HUES48 (cell line): ENCODE measurements at regions not wholly inside any gene's neighbourhood (a gene's known extent, or its start where the extent isn't known, plus 50 kb on each side); places are given as distances from the start of the nearest gene placed in this dataset.

Source experiments
- H3K27ac ChIP-seq: one replicate; pipeline ENCODE4 v1.7.0; 2013; ENCODE audit warnings: low read depth, low read length, inconsistent platforms
- H3K27me3 ChIP-seq: 2 replicates; pipeline ENCODE4 v1.6.1; 2013; ENCODE audit warnings: mild to moderate bottlenecking, low read length; ENCODE audit not compliant: control insufficient read depth, insufficient read depth
- H3K36me3 ChIP-seq: 2 replicates; pipeline ENCODE4 v1.6.1; 2013; ENCODE audit warnings: low read length; ENCODE audit not compliant: control insufficient read depth, insufficient read depth
- H3K4me1 ChIP-seq: 2 replicates; pipeline ENCODE4 v1.6.1; 2013; ENCODE audit warnings: mild to moderate bottlenecking, low read length; ENCODE audit not compliant: control insufficient read depth, insufficient read depth
- H3K4me3 ChIP-seq: 2 replicates; pipeline ENCODE4 v1.5.1; 2013; ENCODE audit warnings: mild to moderate bottlenecking, low read depth, low read length
- H3K9ac ChIP-seq: 2 replicates; pipeline ENCODE4 v1.6.1; 2013; ENCODE audit warnings: mild to moderate bottlenecking, low read depth, low read length, moderate library complexity
- H3K9me3 ChIP-seq: 2 replicates; pipeline ENCODE4 v1.6.1; 2013; ENCODE audit warnings: low read length; ENCODE audit not compliant: control insufficient read depth, insufficient read depth

DNA sequence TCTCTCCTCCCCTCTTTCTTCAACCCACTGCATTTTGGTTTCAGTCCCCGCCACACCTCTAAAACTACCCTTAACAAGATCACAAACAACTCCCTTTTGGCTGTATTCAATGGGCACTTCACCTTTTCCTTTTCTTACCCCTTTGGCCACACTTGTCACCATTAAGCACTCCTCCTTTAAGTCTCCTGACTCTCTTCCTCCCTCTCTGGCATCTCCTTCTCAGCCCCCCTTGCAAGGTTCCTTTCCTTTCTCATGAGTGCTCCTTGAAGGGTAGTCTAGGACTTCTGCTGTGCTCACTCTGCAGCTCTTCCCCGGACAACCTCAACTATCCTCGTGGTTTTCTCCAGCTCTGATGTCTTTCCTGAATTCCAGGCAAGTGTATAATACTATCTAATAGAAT lies 103.7 kb downstream of the RPL22L1 start:
- Histone ChIP-seq H3K27ac (no peak overlapping the region), H3K36me3 (no peaks in the 10 kb centered on the region), H3K27me3 (no peaks in the 10 kb centered on the region), H3K9ac (no peak overlapping the region), H3K4me3 (no peak overlapping the region), H3K4me1 (peaks cover 7% of the 10 kb centered on the region), H3K9me3 (no peaks in the 10 kb centered on the region)

DNA sequence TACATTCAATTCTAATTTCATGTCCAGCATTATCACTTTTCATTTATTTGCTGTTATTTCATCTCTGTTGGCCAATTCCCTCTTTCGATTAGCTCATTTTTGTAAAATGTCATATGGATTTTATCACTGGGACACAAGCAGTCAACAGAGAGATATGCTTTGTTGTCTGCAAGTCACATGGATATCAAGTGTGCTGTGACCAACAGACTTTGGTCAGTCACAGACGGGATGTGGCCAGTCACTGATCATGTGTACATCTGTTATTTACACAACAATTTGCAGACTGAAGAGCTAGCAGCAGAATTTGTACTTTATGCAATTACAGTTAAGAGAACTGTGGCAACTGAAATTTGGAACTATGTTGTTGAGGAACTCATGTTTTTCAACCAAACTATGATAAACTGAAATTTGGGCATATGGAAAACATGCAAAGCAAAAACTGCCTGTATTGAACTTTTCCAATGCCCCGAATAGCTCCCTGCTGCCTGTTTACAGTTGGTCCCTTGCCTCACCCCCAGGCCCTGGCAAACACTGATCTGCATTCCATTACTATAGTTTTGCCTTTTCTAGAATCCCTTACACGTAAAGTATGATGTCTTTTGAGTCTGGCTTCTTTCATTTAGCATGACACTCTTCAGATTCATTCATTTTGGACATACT lies 104.4 kb downstream of the RPL22L1 start:
- H3K27ac ChIP-seq, result no peak overlapping the region
- peaks cover 7% of the 10 kb centered on the region for H3K4me1 ChIP-seq
- no peaks in the 10 kb centered on the region for H3K36me3 ChIP-seq
- H3K27me3 ChIP-seq, result no peaks in the 10 kb centered on the region
- no peak overlapping the region for H3K4me3 ChIP-seq
- H3K9me3 ChIP-seq, result no peaks in the 10 kb centered on the region
- H3K9ac ChIP-seq, result no peak overlapping the region

DNA sequence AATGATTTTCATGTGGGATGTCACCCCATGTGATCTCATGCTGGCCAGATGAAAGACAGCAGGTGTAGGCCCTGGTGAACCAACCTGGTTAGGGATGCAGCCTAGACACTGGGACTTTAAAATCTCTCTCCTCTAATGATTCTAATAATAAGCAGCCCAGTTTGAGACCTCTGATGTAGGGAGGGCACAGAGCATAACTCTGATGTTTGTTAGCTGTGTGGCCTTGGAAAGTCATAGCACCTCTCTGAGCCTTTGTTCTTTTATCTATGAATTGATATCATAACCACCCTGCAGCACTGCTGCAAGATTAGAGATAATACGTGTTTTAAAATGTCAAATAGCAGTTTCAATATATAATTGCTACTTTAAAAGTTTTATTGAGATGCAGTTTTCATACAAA lies 106.0 kb downstream of the RPL22L1 start:
- no peaks in the 10 kb centered on the region for H3K9me3 ChIP-seq
- H3K4me3 ChIP-seq, result no peak overlapping the region
- peaks cover 7% of the 10 kb centered on the region for H3K4me1 ChIP-seq
- no peak overlapping the region for H3K27ac ChIP-seq
- H3K36me3 ChIP-seq, result no peaks in the 10 kb centered on the region
- H3K9ac ChIP-seq, result no peak overlapping the region
- H3K27me3 ChIP-seq, result no peaks in the 10 kb centered on the region

DNA sequence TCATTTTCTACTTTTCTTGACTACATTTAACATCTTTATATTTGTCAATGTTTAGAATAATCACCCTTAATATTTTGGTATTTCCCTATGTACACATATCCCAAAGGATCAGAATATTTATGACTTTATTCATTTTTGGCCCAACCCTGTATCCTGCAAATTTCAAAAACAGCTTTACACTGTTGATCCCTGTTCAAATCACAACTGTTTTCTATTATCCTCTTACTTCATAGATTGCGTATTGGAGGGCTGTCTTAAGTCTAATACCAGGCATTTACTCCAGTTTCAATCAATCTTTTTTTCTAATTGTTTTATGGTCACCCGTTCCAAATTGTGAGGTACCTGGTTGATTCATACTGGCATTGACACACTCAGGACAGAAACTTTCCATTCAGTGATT lies 107.9 kb downstream of the RPL22L1 start:
- Histone ChIP-seq H3K4me1 (no peaks in the 10 kb centered on the region), H3K27me3 (no peaks in the 10 kb centered on the region), H3K9ac (no peak overlapping the region), H3K36me3 (no peaks in the 10 kb centered on the region), H3K9me3 (no peaks in the 10 kb centered on the region), H3K4me3 (no peak overlapping the region), H3K27ac (no peak overlapping the region)

DNA sequence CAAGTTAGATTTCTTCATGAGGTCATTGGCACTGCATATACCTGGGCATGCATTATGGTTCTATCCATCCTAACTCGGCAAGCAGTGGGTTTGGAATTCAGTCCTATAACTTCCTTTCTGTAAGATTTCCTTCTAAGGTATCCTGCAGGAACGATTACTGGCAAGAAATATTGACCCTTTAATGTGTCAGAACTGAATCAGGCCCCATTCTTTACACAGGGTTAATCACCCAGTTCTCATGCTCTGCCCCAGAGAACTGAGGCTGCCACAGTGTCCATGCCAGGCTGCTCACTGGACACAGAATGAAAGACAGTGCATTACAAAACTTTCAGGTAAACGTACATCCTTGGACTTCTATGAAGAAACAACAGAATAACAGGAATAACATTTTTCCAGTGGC lies 108.9 kb downstream of the RPL22L1 start:
- H3K27ac ChIP-seq, result no peak overlapping the region
- H3K27me3 ChIP-seq, result no peaks in the 10 kb centered on the region
- no peaks in the 10 kb centered on the region for H3K4me1 ChIP-seq
- H3K9ac ChIP-seq, result no peak overlapping the region
- no peak overlapping the region for H3K4me3 ChIP-seq
- H3K9me3 ChIP-seq, result no peaks in the 10 kb centered on the region
- H3K36me3 ChIP-seq, result no peaks in the 10 kb centered on the region

DNA sequence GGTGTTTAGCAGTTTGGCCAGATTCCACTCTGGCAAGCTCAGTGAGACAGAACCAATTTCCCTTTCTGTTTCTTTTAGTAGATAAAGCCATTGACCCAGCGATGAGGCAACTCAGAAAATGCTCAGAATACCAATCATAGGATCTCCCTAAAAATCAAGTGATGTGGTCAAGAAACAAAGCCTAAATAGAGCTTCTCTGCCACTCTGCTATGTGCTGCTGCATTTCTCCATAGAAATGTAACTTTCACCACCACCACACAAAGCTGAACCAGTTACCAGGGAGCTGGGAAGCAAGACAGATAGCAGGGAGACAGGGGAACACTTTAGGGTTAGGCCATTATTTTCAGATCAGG lies 109.8 kb downstream of the RPL22L1 start:
- Histone ChIP-seq H3K9ac (no peak overlapping the region), H3K4me3 (no peak overlapping the region), H3K27ac (no peak overlapping the region), H3K36me3 (no peaks in the 10 kb centered on the region), H3K4me1 (no peaks in the 10 kb centered on the region), H3K9me3 (no peaks in the 10 kb centered on the region), H3K27me3 (no peaks in the 10 kb centered on the region)

DNA sequence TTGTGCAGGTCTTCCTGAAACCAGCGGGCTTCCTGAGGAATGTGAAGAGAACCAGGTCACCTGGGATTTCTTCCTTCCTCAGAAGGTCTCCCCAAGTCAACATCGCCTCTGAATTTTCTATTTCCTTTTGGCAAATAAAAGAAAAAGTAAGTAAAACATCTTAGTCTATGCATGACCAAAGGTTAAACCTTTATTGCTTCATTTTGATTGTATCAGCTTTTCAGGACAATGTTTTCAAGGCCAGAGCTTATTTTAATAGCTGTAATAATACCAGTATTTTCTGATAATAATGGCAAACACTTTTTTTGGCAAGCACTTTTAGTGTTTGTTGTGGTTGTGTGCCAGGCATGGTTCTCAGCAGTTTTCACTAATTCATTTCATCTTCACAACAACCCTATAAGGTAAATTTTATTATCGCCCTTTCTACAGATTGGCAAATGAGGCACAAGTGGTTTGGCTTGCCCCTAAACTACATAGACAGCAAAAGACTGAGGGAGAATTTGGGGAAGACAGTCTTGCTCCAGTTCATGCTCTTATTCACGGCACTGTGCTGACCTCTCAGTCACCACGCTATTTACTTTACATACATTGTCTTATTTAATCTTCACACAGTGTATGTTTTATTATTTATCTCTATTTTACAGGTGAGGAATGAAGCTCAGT lies 110.4 kb downstream of the RPL22L1 start:
- Histone ChIP-seq H3K9ac (no peak overlapping the region), H3K27ac (no peak overlapping the region)

DNA sequence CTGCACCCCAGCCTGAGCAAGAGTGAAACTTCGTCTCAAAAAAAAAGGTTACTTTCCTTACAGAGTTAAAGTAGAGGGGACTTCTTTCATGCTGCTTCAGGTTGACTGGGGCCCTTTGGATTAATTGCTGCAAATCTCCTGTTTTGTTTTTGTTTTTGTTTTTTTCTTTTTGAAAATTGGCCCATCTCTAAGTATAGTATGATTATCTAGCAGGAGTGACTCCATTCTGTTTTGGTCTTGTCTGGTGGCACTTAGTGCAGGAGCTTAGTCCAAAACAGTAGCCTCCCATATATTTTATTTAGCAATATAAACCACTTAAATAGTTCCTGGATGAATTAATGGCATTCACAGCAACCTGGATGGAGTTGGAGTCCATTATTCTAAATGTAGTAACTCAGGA lies 113.0 kb downstream of the RPL22L1 start:
- H3K27me3 ChIP-seq, result no peaks in the 10 kb centered on the region
- no peak overlapping the region for H3K9ac ChIP-seq
- H3K9me3 ChIP-seq, result no peaks in the 10 kb centered on the region
- H3K36me3 ChIP-seq, result no peaks in the 10 kb centered on the region
- H3K4me1 ChIP-seq, result no peaks in the 10 kb centered on the region
- no peak overlapping the region for H3K27ac ChIP-seq
- no peak overlapping the region for H3K4me3 ChIP-seq

More for the DNA sequence above, 110.4 kb downstream of the RPL22L1 start:
- Histone ChIP-seq H3K27me3 (no peaks in the 10 kb centered on the region), H3K4me1 (no peaks in the 10 kb centered on the region), H3K4me3 (no peak overlapping the region), H3K9me3 (no peaks in the 10 kb centered on the region), H3K36me3 (no peaks in the 10 kb centered on the region)

DNA sequence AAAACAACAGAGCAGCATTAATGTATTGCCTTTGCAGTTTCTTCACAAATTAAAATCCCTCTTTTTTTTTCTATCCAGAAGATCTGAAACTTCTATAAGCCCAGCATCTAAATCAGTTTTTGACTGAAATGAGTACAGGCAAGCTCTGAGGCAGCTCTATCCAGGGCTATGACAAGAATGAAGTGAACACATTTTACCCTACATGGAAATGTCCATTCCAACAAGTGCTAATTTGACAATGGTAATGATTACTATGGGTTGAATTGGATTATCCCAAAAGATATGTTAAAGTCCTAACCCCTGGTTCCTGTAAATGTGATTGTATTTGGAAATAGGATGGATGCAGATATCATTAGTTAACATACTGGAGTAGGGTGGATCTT lies 115.7 kb downstream of the RPL22L1 start:
- no peak overlapping the region for H3K9ac ChIP-seq
- peaks cover 2% of the 10 kb centered on the region; the same call in 1 of the 2 replicates for H3K4me1 ChIP-seq
- no peaks in the 10 kb centered on the region for H3K27me3 ChIP-seq

DNA sequence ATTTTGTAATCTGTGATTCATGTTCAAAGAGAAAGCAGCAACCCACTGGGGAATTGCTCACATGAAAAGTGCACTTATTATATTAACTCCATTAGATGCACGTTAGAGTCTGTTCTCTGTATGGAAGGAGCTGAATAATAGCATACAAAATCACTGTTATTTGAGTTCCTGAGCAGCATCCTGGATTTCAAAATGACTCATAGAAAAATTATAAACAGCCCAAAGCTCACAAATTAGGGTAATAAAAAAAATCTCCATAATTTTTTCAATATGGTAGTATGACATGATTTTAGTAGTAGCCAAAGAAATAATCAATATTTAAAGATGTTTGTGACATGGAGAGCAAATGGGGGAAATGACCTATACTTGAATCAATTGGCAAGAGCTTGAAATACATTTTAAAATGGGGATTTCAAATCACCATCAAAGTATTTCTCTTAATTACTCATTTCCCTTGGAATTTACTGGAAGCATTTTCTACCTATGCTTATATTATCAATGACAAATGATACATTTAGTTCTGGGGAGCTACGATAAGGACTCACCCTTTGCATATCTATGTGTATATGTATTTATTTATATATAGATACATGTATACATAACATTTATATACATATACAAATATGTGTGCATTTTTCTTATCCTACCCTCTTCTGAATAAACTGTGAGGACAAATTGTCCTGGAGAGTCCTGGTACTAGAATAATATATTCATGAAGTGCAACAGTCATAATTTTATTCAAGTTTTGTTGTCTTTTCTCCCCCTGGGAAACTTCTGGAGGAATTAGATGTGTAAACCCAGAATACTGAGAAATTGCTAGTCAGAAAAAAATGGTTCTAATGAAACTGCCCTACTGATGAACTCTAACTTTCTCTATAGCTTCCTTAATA lies 116.3 kb downstream of the RPL22L1 start:
- H3K9me3 ChIP-seq, result no peaks in the 10 kb centered on the region
- H3K27me3 ChIP-seq, result no peaks in the 10 kb centered on the region
- H3K27ac ChIP-seq, result no peak overlapping the region
- H3K4me1 ChIP-seq, result peaks cover 2% of the 10 kb centered on the region; the same call in 1 of the 2 replicates
- no peak overlapping the region for H3K4me3 ChIP-seq
- H3K36me3 ChIP-seq, result no peaks in the 10 kb centered on the region
- H3K9ac ChIP-seq, result no peak overlapping the region

More for the DNA sequence above, 115.7 kb downstream of the RPL22L1 start:
- H3K4me3 ChIP-seq, result no peak overlapping the region
- no peaks in the 10 kb centered on the region for H3K9me3 ChIP-seq
- H3K27ac ChIP-seq, result no peak overlapping the region
- no peaks in the 10 kb centered on the region for H3K36me3 ChIP-seq
